GM13977 (cell line): ENCODE measurements at regions not wholly inside any gene's neighbourhood (a gene's known extent, or its start where the extent isn't known, plus 50 kb on each side); places are given as distances from the start of the nearest gene placed in this dataset.
"Not testable (repeated sequence)": the region's sequence is repeated elsewhere in the genome, so short reads cannot be mapped to it uniquely, and the experiment has no call there.

ENCODE experiments used
- DNase-seq: peaks from one replicate; pipeline ENCODE4 v3.0.0; 2012; ENCODE audit warnings: low spot score
- in situ Hi-C: fragments of 300-500 bp; cut with MboI; formaldehyde crosslinking; loops from one replicate; pipeline ENCODE4 v1.12.0; 2022; ENCODE audit warnings: low sequenced_read_pairs, low pct_unique_long_range_greater_than_20kb, mixed read lengths, inconsistent platforms; ENCODE audit not compliant: unreplicated experiment
- TF ChIP-seq, protein P1 (sequence below): IDR thresholded peaks from 2 replicates; pipeline ENCODE4 v1.5.1; 2012; ENCODE audit warnings: mild to moderate bottlenecking, control low read depth; ENCODE audit not compliant: insufficient read depth; ENCODE audit errors: extremely low read depth, missing control alignments

DNA sequence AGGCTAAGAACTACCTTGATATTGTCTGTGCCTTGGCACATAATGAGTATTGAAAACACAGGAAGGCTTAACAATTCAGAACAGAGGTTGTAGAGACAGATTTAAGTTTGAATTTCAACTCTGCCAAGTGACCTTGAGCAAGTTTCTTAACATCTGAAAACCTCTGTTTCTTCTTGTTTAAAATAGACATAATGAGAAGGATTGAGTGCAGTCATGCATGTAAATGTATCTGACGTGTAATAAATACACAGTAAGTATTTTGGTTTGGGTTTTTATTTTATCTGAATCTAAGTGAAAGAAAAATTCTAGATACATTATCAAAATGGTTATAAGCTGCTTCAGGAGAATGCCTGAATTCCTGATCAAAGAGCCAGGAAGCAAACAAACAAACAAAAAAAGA lies 111.9 kb downstream of the ANXA5 start:
- TF ChIP-seq, protein P1, sequence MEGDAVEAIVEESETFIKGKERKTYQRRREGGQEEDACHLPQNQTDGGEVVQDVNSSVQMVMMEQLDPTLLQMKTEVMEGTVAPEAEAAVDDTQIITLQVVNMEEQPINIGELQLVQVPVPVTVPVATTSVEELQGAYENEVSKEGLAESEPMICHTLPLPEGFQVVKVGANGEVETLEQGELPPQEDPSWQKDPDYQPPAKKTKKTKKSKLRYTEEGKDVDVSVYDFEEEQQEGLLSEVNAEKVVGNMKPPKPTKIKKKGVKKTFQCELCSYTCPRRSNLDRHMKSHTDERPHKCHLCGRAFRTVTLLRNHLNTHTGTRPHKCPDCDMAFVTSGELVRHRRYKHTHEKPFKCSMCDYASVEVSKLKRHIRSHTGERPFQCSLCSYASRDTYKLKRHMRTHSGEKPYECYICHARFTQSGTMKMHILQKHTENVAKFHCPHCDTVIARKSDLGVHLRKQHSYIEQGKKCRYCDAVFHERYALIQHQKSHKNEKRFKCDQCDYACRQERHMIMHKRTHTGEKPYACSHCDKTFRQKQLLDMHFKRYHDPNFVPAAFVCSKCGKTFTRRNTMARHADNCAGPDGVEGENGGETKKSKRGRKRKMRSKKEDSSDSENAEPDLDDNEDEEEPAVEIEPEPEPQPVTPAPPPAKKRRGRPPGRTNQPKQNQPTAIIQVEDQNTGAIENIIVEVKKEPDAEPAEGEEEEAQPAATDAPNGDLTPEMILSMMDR = no peak
- DNase-seq = no peak
- in situ Hi-C loops = no loop called here

DNA sequence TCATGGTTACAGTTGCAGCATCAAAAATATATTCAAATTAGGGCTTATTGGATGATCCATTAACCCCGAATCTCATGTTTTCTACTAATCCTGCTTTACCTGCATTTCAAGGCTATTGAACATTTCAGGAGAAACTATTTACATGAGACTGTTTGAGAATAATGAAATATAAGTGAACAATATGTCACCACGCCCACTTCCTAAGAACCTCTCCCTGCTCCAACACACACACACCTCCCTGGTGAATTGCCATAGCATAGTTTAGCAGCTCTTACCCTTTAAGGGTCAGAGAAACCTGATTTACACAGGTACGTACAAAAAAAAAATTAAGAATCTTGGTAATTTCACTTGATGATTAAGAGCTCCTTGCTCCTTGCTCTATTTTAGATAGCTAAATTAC lies 113.4 kb downstream of the ANXA5 start:
- in situ Hi-C loops = no loop called here
- TF ChIP-seq, protein P1 = no peak
- DNase-seq = no peak

DNA sequence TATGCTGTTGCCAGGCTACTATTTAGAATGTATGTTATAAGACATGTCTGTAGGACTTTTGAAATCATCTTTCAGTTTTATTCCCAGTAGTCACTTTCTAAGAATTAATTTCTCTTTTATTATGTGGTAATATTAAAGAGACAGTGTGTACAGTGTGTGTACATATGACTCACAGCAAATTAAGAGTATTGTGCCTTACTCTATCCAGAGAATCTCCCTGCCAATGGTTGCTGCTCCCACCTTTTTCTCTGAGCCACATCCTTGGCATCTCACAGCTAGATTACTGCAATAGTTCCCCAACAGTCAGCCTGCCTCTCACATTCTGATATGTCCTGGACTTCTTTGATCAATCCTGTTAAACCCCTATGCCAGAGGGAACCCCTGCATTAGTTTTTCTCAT lies 114.5 kb downstream of the ANXA5 start:
- no peak for DNase-seq
- in situ Hi-C loops = no loop called here
- TF ChIP-seq, protein P1 = no peak

- in situ Hi-C loops, DNase-seq: not testable (repeated sequence)
Observed at GRCh38 chr4:121575392-121575791, 121.4 kb downstream of the ANXA5 start.

GRCh38 chr4:121574618-121575017 lies 122.2 kb downstream of the ANXA5 start:
- in situ Hi-C loops = no loop called here
- TF ChIP-seq, protein P1 = no peak
- DNase-seq = no peak

- TF ChIP-seq, protein P1 = no peak
- no peak for DNase-seq
- in situ Hi-C loops = no loop called here
Observed at GRCh38 chr4:121567748-121568147, 129.0 kb downstream of the ANXA5 start.

GRCh38 chr4:121564840-121565375 lies 131.9 kb downstream of the ANXA5 start:
- in situ Hi-C loops = no loop called here
- TF ChIP-seq, protein P1 = no peak
- DNase-seq = no peak
